ENCODE measurements at regions not wholly inside any gene's neighbourhood (a gene's known extent, or its start where the extent isn't known, plus 50 kb on each side); places are given as distances from the start of the nearest gene placed in this dataset.

GRCh38 chrX:125006704-125007103 lies 313.0 kb upstream of the TEX13C start:
- H3K9me3 Mint-ChIP-seq (ENCODE audit: low read depth, unreplicated experiment) = peaks cover 10% of the 10 kb centered on the region
- CTCF ChIA-PET = no interaction called here
- DNase-seq = no peak
- no peak overlapping the region for H3K4me3 Mint-ChIP-seq (ENCODE audit: low read depth, unreplicated experiment)
- no peaks in the 10 kb centered on the region for H3K4me1 Mint-ChIP-seq (ENCODE audit: low read depth, unreplicated experiment)
- no peaks in the 10 kb centered on the region for H3K27me3 Mint-ChIP-seq (ENCODE audit: unreplicated experiment)
- H3K27ac Mint-ChIP-seq (ENCODE audit: unreplicated experiment) = no peak overlapping the region
- no peak for TF ChIP-seq CTCF (IDR thresholded peaks at IDR 0.05; ENCODE audit: unreplicated experiment)
- intact Hi-C loops (cut with micrococcal nuclease; ENCODE audit: unreplicated experiment) = no loop called here
- no peaks in the 10 kb centered on the region for H3K36me3 Mint-ChIP-seq (ENCODE audit: insufficient read depth, unreplicated experiment)
- no TSS peak for BruUV-seq (replicated peaks)

GRCh38 chrX:125012585-125012984 lies 307.1 kb upstream of the TEX13C start:
- Mint-ChIP-seq H3K27ac (ENCODE audit: unreplicated experiment) (no peak overlapping the region), H3K9me3 (ENCODE audit: low read depth, unreplicated experiment) (peaks cover 7% of the 10 kb centered on the region), H3K4me3 (ENCODE audit: low read depth, unreplicated experiment) (no peak overlapping the region), H3K36me3 (ENCODE audit: insufficient read depth, unreplicated experiment) (no peaks in the 10 kb centered on the region), H3K27me3 (ENCODE audit: unreplicated experiment) (no peaks in the 10 kb centered on the region), H3K4me1 (ENCODE audit: low read depth, unreplicated experiment) (no peaks in the 10 kb centered on the region)
- no peak for DNase-seq
- intact Hi-C loops (cut with micrococcal nuclease; ENCODE audit: unreplicated experiment) = no loop called here
- CTCF ChIA-PET = no interaction called here
- no peak for TF ChIP-seq CTCF (IDR thresholded peaks at IDR 0.05; ENCODE audit: unreplicated experiment)
- no TSS peak for BruUV-seq (replicated peaks)

DNA sequence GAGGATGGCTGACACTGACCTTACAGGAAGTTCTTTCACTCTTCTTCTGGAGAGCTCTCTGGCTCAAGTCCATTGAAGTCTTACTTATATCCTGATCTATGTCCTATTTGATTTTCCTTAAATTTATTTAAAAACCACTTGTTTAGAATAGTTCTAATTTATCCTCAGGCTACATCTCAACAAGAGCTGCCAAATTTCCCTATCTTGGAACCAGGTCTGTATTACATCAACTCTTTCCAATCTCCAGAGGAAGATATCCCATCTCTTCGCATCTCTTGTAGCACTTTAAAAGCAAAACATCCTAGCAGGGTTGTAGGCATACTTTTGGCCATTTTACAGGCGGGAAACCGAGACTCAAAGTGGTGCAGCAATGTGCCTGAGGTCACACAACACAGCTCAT lies 290.5 kb upstream of the TEX13C start:
- CTCF ChIA-PET = no interaction called here
- Mint-ChIP-seq H3K4me3 (ENCODE audit: low read depth, unreplicated experiment) (no peak overlapping the region), H3K36me3 (ENCODE audit: insufficient read depth, unreplicated experiment) (no peaks in the 10 kb centered on the region), H3K27me3 (ENCODE audit: unreplicated experiment) (no peaks in the 10 kb centered on the region), H3K4me1 (ENCODE audit: low read depth, unreplicated experiment) (no peaks in the 10 kb centered on the region), H3K9me3 (ENCODE audit: low read depth, unreplicated experiment) (peaks cover 3% of the 10 kb centered on the region), H3K27ac (ENCODE audit: unreplicated experiment) (no peak overlapping the region)
- no peak for TF ChIP-seq CTCF (IDR thresholded peaks at IDR 0.05; ENCODE audit: unreplicated experiment)
- no peak for DNase-seq
- intact Hi-C loops (cut with micrococcal nuclease; ENCODE audit: unreplicated experiment) = no loop called here
- no TSS peak for BruUV-seq (replicated peaks)
